ENCODE measurements at regions not wholly inside any gene's neighbourhood (a gene's known extent, or its start where the extent isn't known, plus 50 kb on each side); places are given as distances from the start of the nearest gene placed in this dataset.

DNA sequence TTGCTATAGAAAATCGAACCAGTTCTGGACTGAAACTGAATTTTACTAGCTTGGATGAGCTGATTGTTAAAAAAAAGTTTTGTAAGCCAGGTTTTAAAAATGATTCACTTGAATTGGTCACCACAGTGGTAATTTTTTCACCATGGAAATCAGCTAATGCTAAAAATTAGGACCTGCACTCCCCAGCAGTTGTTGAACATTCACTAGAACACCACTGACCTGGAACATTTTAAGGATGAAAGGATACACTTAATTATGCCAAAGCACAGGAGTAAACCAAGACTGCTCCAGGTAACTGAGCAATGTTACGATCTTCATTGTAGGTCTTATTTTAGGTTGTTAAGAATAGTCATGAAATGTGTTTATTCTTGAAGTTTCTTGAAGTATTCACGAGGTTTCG lies 1342.6 kb upstream of the SPRY2 start:
- no peaks in the 10 kb centered on the region for H3K36me3 Mint-ChIP-seq (ENCODE audit: insufficient read depth)
- H3K27ac Mint-ChIP-seq (ENCODE audit: low read depth) = no peak overlapping the region
- no peak overlapping the region for H3K4me3 Mint-ChIP-seq
- ATAC-seq (replicated peaks; ENCODE audit: extremely low read depth, poor library complexity, severe bottlenecking) (no peak), DNase-seq (ENCODE audit: low spot score in 2 of 2) (no peak)
- H3K9me3 Mint-ChIP-seq = peaks cover 24% of the 10 kb centered on the region
- no peaks in the 10 kb centered on the region for H3K4me1 Mint-ChIP-seq
- H3K27me3 Mint-ChIP-seq = no peaks in the 10 kb centered on the region

DNA sequence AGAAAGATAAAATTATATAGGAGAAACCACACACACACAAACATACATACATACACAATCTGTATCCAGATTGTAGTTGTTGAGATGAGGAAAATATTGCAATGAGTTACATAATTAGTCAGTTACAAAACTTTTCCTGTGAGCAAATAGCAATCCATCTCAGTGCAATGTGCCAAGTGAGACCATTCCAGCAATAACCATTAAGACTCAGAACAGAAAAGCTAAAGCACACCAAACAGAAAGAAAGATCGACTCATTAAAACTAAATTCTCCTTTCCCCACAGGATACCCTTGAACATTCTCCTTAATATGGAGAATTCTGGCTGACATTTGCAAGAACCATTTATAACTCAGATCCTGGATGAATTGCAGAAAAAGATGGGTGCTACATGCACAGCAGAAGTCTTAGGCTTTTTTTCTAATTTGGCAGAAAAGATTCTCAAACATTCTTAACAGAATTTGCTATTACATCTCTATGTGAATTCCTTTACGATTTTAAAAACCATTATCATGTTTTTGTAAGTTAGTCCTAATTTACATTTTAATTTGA lies 1341.2 kb upstream of the SPRY2 start:
- ATAC-seq (replicated peaks; ENCODE audit: extremely low read depth, poor library complexity, severe bottlenecking) (no peak), DNase-seq (ENCODE audit: low spot score in 2 of 2) (no peak)
- H3K36me3 Mint-ChIP-seq (ENCODE audit: insufficient read depth) = no peaks in the 10 kb centered on the region
- H3K27me3 Mint-ChIP-seq = no peaks in the 10 kb centered on the region
- H3K4me1 Mint-ChIP-seq = no peaks in the 10 kb centered on the region
- H3K27ac Mint-ChIP-seq (ENCODE audit: low read depth) = no peak overlapping the region
- no peak overlapping the region for H3K4me3 Mint-ChIP-seq
- H3K9me3 Mint-ChIP-seq = peaks cover 24% of the 10 kb centered on the region

DNA sequence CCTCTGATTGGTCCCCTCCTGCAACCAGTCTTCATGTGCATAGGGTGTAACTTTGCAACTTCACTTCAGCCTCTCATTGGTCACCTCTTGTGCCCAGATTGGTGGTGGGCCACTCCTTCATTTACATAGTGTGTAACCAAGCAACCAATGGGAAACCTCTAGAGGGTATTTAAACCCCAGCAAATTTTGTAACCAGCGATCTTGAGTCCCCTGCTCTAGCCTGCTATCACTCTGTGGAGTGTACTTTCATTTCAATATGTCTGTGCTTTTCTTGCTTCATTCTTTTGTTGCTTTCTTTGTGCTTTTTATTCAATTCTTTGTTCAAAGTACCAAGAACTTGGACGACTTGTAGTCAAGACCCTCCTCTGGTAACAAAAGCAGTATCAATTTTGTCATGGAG lies 1336.9 kb upstream of the SPRY2 start:
- H3K4me1 Mint-ChIP-seq = no peaks in the 10 kb centered on the region
- no peak overlapping the region for H3K27ac Mint-ChIP-seq (ENCODE audit: low read depth)
- H3K4me3 Mint-ChIP-seq = no peak overlapping the region
- H3K27me3 Mint-ChIP-seq = no peaks in the 10 kb centered on the region
- no peaks in the 10 kb centered on the region for H3K36me3 Mint-ChIP-seq (ENCODE audit: insufficient read depth)
- H3K9me3 Mint-ChIP-seq = peaks cover 6% of the 10 kb centered on the region
- DNase-seq (ENCODE audit: low spot score in 2 of 2) (no peak), ATAC-seq (replicated peaks; ENCODE audit: extremely low read depth, poor library complexity, severe bottlenecking) (no peak)

DNA sequence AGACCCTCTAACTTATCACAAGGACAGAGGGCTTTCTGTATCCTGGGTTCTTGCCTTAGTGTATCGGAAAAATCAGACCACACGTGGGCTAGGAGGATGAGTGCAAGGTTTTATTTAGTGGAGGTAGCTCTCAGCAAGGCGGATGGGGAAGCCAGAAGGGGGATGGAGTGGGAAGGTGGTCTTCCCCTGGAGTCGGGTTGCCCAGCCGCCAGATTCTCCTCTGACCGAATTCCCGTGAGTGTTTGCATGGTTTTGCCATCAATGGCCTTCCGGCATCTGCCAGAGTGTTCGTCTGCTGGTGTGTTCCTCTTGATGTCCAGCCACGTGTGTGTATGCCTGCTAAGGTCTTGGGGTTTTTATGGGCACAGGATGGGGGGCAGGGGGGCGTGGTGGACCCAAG lies 1335.1 kb upstream of the SPRY2 start:
- Mint-ChIP-seq H3K27me3 (no peaks in the 10 kb centered on the region), H3K36me3 (ENCODE audit: insufficient read depth) (no peaks in the 10 kb centered on the region), H3K9me3 (peaks cover 6% of the 10 kb centered on the region), H3K4me1 (no peaks in the 10 kb centered on the region), H3K27ac (ENCODE audit: low read depth) (no peak overlapping the region), H3K4me3 (no peak overlapping the region)
- ATAC-seq (replicated peaks; ENCODE audit: extremely low read depth, poor library complexity, severe bottlenecking) (no peak), DNase-seq (ENCODE audit: low spot score in 2 of 2) (no peak)

DNA sequence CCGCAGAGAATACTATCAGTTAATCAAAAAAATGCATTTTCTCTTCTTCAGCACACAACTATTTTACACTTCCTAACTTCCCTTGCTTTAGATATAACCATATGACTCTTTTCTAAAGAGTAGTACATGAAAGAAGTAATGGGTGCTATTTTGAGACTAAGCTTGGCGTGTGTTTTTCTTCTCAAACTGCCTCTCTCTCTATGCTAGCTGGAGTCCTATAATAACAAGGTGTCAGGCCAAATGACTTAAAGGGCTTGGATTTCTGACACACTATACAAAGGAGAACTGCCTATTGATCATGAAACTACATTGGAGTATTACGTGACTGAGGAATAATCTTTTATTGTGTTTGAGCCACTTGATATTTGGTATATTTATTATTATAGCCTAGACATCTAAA lies 1330.1 kb upstream of the SPRY2 start:
- Mint-ChIP-seq H3K9me3 (peaks cover 11% of the 10 kb centered on the region), H3K36me3 (ENCODE audit: insufficient read depth) (no peaks in the 10 kb centered on the region), H3K4me1 (no peaks in the 10 kb centered on the region), H3K27me3 (no peaks in the 10 kb centered on the region), H3K4me3 (no peak overlapping the region), H3K27ac (ENCODE audit: low read depth) (no peak overlapping the region)
- ATAC-seq (replicated peaks; ENCODE audit: extremely low read depth, poor library complexity, severe bottlenecking) (no peak), DNase-seq (ENCODE audit: low spot score in 2 of 2) (no peak)

DNA sequence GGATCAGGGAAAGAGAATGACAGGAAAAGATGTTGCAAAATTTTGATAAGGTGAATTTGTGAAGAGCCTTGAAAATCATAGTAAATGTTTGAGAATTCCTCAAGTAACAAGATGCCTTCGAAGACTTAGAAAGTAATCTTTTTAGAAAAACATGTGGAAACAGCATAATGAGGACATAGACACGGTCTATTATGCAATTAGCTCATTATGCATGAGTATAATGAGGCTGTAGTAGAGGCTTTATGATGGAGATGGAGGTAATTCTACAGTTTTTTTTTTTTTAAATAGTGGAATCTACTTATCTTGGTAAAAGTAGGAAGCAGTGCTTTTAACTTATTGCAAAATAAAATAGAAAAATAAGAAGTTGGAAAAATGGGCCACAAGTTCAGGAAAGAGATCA lies 1329.1 kb upstream of the SPRY2 start:
- no peak overlapping the region for H3K27ac Mint-ChIP-seq (ENCODE audit: low read depth)
- H3K9me3 Mint-ChIP-seq = peaks cover 11% of the 10 kb centered on the region
- DNase-seq (ENCODE audit: low spot score in 2 of 2) (no peak), ATAC-seq (replicated peaks; ENCODE audit: extremely low read depth, poor library complexity, severe bottlenecking) (no peak)
- H3K27me3 Mint-ChIP-seq = no peaks in the 10 kb centered on the region
- H3K36me3 Mint-ChIP-seq (ENCODE audit: insufficient read depth) = no peaks in the 10 kb centered on the region
- no peaks in the 10 kb centered on the region for H3K4me1 Mint-ChIP-seq
- no peak overlapping the region for H3K4me3 Mint-ChIP-seq

DNA sequence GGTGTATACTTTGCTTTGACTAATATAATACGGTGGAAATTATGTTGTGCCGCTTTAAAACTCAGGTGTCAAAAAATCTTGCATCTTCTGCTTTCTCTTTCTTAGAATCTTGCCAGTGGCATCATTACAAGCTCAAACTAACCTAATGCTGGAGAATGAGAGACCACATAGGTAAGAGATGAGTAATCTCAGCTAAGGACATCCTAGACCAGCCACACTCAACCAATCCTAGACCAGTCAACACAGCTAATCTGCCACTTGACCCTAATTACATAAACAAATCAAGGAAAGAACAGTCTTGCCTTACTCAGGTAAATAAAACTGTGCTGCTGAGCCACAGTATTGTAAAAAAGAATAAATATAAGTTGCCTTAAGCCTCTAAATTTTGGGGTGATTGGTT lies 1323.9 kb upstream of the SPRY2 start:
- H3K9me3 Mint-ChIP-seq = peaks cover 18% of the 10 kb centered on the region
- no peaks in the 10 kb centered on the region for H3K4me1 Mint-ChIP-seq
- DNase-seq (ENCODE audit: low spot score in 2 of 2) (no peak), ATAC-seq (replicated peaks; ENCODE audit: extremely low read depth, poor library complexity, severe bottlenecking) (no peak)
- H3K27me3 Mint-ChIP-seq = no peaks in the 10 kb centered on the region
- no peak overlapping the region for H3K27ac Mint-ChIP-seq (ENCODE audit: low read depth)
- H3K4me3 Mint-ChIP-seq = no peak overlapping the region
- no peaks in the 10 kb centered on the region for H3K36me3 Mint-ChIP-seq (ENCODE audit: insufficient read depth)

DNA sequence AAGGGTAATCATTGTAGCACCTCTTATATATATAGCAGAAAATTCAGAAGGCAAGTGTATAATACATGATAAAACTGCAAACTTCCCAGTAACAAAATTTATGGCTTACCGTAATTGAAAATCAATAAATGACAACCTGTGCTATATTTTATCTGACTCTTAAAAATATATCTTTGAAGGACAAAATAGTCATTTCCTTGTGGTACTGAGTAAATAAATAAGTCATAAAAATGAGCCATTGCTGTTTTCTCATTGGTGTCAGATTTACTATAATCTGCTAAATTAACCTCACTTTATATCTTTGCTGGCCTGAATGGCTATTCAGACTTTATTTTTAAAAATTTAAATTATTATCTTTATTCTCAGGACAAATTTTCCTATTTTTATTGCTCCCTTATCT lies 1319.1 kb upstream of the SPRY2 start:
- no peak overlapping the region for H3K27ac Mint-ChIP-seq (ENCODE audit: low read depth)
- ATAC-seq (replicated peaks; ENCODE audit: extremely low read depth, poor library complexity, severe bottlenecking) = no peak

DNA sequence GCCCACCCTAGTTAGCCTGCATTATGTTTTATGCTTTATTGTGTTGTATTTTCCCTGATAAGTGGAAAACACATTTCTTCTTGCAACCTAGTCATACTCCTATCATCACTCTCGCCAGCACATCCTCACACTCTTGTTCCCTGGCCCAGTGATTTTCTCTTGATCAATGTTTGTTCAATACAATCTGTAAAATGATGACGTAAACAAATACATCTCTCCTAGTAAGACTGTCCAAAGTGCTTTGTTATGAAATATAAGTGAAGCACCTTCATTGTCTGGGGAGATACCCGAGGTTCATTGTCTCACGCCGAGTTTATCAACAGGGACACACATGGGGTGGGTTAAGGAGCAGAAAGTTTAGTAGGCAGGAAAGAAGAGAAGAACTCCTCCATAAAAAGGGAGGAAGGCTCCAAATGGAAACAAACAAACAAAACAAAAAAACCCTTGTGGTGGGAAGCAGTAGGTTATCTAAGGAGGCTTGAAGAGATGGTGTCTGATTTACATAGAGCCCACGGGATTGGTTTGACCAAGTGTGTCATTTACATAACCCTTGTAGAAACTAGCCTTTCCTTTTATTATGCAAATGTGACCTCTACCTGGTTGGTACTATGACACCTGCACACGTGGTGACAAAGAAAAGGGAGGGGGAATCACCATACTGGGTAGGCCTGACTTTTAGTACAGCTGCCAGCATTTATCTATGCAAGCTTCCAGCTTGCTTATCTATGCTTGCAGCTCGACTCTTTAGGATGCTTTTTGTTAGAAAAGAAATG lies 1317.9 kb upstream of the SPRY2 start:
- H3K9me3 Mint-ChIP-seq = peaks cover 36% of the 10 kb centered on the region
- DNase-seq (ENCODE audit: low spot score in 2 of 2) = no peak
- no peaks in the 10 kb centered on the region for H3K4me1 Mint-ChIP-seq
- H3K27me3 Mint-ChIP-seq = no peaks in the 10 kb centered on the region
- peaks cover 3% of the 10 kb centered on the region for H3K36me3 Mint-ChIP-seq (ENCODE audit: insufficient read depth)
- no peak overlapping the region for H3K27ac Mint-ChIP-seq (ENCODE audit: low read depth)
- no peak overlapping the region for H3K4me3 Mint-ChIP-seq
- ATAC-seq (replicated peaks; ENCODE audit: extremely low read depth, poor library complexity, severe bottlenecking) = no peak

More for the DNA sequence above, 1319.1 kb upstream of the SPRY2 start:
- peaks cover 34% of the 10 kb centered on the region for H3K9me3 Mint-ChIP-seq
- H3K4me1 Mint-ChIP-seq = no peaks in the 10 kb centered on the region
- no peaks in the 10 kb centered on the region for H3K27me3 Mint-ChIP-seq
- H3K4me3 Mint-ChIP-seq = no peak overlapping the region
- no peak for DNase-seq (ENCODE audit: low spot score in 2 of 2)
- H3K36me3 Mint-ChIP-seq (ENCODE audit: insufficient read depth) = peaks cover 3% of the 10 kb centered on the region

DNA sequence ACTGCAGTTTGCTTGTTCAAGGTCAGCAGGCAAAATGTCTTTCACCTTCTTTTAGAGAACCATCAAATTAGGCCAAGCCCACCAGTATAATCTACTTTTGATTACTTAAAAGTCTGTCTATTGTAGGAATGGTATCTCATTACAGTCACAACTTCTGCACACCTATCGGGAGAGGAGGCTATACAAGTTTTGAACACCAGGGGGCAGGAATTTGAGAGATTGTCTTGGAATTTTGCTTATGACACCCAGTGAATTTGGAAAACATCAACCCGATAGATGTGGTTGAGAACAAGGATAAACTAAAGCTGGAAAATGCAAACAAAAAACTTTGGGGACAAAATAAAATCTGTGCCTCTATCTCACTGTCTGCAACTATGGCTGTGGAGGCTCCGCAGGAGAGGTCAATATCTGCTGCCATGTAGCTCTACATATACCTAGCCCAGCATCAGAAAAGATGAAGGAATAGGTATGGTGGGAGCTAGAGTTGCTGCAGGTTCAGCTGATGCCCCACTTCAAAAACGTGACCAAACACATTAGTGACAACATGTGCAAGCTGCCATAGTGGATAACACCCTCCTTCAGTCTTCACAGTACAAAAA lies 1299.2 kb upstream of the SPRY2 start:
- DNase-seq (ENCODE audit: low spot score in 2 of 2) (no peak), ATAC-seq (replicated peaks; ENCODE audit: extremely low read depth, poor library complexity, severe bottlenecking) (no peak)
- Mint-ChIP-seq H3K9me3 (peaks cover 5% of the 10 kb centered on the region), H3K27ac (ENCODE audit: low read depth) (no peak overlapping the region), H3K4me1 (no peaks in the 10 kb centered on the region), H3K36me3 (ENCODE audit: insufficient read depth) (no peaks in the 10 kb centered on the region), H3K27me3 (no peaks in the 10 kb centered on the region), H3K4me3 (no peak overlapping the region)

DNA sequence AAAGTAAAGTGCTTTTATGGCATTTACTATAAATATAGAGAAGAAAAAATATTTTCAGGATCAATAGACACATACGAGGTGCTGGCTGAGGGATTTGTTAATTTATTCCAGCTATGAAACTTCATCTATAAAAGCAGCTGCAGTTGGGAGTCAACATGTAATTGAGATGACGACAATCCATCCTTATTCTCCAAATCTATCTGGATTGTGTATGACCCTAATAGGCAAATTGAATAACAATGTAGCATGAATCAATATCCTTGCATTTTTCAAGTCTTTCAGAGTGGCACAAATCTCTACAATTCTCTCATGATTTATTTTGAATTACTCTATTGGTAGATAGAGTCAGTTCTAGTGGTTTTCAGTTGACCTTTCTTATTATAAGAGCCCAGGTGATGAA lies 1296.5 kb upstream of the SPRY2 start:
- Mint-ChIP-seq H3K9me3 (peaks cover 1% of the 10 kb centered on the region), H3K27me3 (no peaks in the 10 kb centered on the region), H3K4me1 (no peaks in the 10 kb centered on the region), H3K27ac (ENCODE audit: low read depth) (no peak overlapping the region), H3K4me3 (no peak overlapping the region), H3K36me3 (ENCODE audit: insufficient read depth) (no peaks in the 10 kb centered on the region)
- ATAC-seq (replicated peaks; ENCODE audit: extremely low read depth, poor library complexity, severe bottlenecking) (no peak), DNase-seq (ENCODE audit: low spot score in 2 of 2) (no peak)

DNA sequence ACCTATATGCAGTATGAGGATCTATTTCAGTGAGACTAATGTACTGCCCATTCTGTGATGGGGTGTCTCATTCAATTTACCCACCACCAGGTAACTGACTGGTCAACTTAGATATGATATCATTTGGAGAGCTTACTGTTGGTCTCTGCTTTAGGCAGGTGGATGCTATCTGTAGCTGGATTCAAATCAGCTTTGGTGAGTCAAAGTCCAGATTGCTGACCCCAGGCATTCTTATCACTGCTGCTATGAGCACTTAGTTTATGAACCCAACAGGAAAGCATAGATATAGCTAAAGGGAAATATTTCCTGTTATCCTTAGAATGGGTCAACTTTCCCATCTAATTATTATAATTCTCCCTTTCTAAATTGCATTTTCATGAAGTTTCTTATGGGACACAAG lies 1295.2 kb upstream of the SPRY2 start:
- no peaks in the 10 kb centered on the region for H3K27me3 Mint-ChIP-seq

DNA sequence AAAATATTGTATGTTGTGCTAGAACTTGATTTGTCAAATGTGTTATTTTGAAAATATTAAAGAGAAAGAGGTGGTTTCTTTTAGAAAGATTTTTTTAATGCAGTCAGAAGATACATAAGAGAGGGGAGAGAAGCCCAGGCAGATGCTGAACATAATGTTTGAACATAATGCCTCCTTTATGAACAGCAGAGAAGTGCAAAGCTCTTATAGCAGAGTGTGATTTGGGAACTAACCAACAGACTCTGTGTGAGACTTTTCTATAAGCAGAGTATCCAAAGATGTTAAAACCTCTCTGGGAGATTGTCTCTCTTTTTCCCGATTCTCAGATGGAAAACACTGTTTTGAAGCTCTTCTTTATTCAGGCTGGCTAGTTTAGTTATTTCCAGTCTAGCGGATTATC lies 1274.1 kb upstream of the SPRY2 start:
- Mint-ChIP-seq H3K36me3 (ENCODE audit: insufficient read depth) (no peaks in the 10 kb centered on the region), H3K4me1 (no peaks in the 10 kb centered on the region), H3K9me3 (peaks cover 18% of the 10 kb centered on the region), H3K27me3 (no peaks in the 10 kb centered on the region), H3K4me3 (no peak overlapping the region), H3K27ac (ENCODE audit: low read depth) (no peak overlapping the region)
- ATAC-seq (replicated peaks; ENCODE audit: extremely low read depth, poor library complexity, severe bottlenecking) (no peak), DNase-seq (ENCODE audit: low spot score in 2 of 2) (no peak)

More for the DNA sequence above, 1295.2 kb upstream of the SPRY2 start:
- Mint-ChIP-seq H3K4me1 (no peaks in the 10 kb centered on the region), H3K36me3 (ENCODE audit: insufficient read depth) (no peaks in the 10 kb centered on the region), H3K4me3 (no peak overlapping the region), H3K9me3 (peaks cover 13% of the 10 kb centered on the region), H3K27ac (ENCODE audit: low read depth) (no peak overlapping the region)
- ATAC-seq (replicated peaks; ENCODE audit: extremely low read depth, poor library complexity, severe bottlenecking) (no peak), DNase-seq (ENCODE audit: low spot score in 2 of 2) (no peak)
